AG04449 (cell line): ENCODE measurements at regions not wholly inside any gene's neighbourhood (a gene's known extent, or its start where the extent isn't known, plus 50 kb on each side); places are given as distances from the start of the nearest gene placed in this dataset.
A peak's percentile ranks its signal among the peaks of the same experiment; 100 is the strongest.

Source experiments
- CTCF ChIA-PET: fragments of 350-600 bp; formaldehyde crosslinking; extraction: SDS; loops from one replicate; lab custom pipeline; 2021; ENCODE audit warnings: antibody characterized with exemption; lab: Yijun Ruan, JAX
- POLR2A ChIA-PET: fragments of 400-600, 350-600 bp; formaldehyde crosslinking; extraction: SDS; loops from one replicate; lab custom pipeline; 2020; ENCODE audit warnings: antibody characterized with exemption, inconsistent platforms; lab: Yijun Ruan, JAX
- DNase-seq: peaks from one replicate; pipeline ENCODE4 v3.0.0-alpha.2; 2010; ENCODE audit warnings: low read depth, low spot score
- H3K4me3 ChIP-seq: 2 replicates; pipeline ENCODE4 v1.5.1; 2011; ENCODE audit warnings: low read depth, mild to moderate bottlenecking, control low read depth, low read length
- TF ChIP-seq, protein P1 (sequence below): IDR thresholded peaks from one replicate; pipeline ENCODE4 v1.5.1; 2011; ENCODE audit warnings: mild to moderate bottlenecking, moderate library complexity, low read length, control low read depth, inconsistent platforms; ENCODE audit not compliant: insufficient read depth; ENCODE audit errors: missing control alignments

DNA sequence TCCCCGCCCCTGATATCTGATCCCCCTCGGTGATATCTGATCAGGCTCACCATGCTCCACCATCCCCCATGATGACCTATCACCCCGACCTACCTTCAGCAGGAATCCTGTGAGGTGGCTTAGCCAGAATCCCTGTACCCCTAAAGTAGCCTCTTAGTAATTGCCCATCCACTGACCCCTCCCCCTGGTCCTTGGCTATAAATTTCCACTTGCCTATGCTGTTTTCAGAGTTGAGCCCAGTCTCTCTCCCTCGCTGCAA lies 177.5 kb upstream of the GGTLC1 start:
- CTCF ChIA-PET = no interaction called here
- POLR2A ChIA-PET = no interaction called here
- DNase-seq = no peak

DNA sequence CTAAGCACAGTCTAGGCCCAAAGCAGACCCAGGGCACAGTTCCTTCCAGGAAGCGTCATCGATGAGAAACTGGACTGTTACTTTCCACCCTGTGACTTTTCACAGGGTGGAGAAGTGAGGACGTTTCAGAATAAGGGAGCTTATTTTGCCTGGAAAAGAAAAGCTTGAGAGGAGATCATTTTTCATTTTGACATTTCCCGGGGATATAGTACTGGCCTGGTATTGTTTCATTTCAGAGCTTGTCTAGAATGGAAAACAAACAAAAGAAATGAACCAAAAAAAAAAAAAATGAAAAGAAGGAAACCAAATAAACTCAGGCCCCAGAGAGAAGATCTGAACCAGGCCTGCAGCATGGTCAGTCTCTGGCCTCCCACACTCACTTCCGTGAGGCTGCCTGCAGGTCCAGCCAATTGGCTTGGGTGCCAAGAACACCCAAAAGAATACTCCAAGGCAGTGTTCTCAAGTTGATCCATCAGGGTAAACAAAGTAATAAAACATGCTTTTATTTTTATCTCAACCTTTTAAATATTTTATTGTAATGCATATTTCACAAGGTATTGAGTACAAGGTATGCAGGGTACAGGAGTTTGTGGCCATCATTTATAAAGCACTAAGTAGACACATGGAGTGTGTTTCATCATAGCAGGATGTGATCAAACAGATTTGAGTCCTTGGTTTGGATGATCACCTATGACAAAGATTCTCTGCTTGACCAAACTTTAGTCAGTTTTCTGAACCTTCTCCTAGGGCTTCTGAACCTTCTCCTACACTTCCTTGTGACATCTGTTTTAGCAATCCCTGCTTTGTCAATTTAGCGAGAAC lies 176.9 kb upstream of the GGTLC1 start:
- CTCF ChIA-PET = interaction anchor here (1.2 kb wide), 1 partner anchor 83 kb away, joined by 3 read pairs; no protein-coding TSS in a partner anchor
- POLR2A ChIA-PET = no interaction called here
- DNase-seq = no peak
- no peak overlapping the region for H3K4me3 ChIP-seq
- TF ChIP-seq, protein P1, sequence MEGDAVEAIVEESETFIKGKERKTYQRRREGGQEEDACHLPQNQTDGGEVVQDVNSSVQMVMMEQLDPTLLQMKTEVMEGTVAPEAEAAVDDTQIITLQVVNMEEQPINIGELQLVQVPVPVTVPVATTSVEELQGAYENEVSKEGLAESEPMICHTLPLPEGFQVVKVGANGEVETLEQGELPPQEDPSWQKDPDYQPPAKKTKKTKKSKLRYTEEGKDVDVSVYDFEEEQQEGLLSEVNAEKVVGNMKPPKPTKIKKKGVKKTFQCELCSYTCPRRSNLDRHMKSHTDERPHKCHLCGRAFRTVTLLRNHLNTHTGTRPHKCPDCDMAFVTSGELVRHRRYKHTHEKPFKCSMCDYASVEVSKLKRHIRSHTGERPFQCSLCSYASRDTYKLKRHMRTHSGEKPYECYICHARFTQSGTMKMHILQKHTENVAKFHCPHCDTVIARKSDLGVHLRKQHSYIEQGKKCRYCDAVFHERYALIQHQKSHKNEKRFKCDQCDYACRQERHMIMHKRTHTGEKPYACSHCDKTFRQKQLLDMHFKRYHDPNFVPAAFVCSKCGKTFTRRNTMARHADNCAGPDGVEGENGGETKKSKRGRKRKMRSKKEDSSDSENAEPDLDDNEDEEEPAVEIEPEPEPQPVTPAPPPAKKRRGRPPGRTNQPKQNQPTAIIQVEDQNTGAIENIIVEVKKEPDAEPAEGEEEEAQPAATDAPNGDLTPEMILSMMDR = no peak

More for the DNA sequence above, 177.5 kb upstream of the GGTLC1 start:
- TF ChIP-seq, protein P1 = no peak
- H3K4me3 ChIP-seq = no peak overlapping the region

DNA sequence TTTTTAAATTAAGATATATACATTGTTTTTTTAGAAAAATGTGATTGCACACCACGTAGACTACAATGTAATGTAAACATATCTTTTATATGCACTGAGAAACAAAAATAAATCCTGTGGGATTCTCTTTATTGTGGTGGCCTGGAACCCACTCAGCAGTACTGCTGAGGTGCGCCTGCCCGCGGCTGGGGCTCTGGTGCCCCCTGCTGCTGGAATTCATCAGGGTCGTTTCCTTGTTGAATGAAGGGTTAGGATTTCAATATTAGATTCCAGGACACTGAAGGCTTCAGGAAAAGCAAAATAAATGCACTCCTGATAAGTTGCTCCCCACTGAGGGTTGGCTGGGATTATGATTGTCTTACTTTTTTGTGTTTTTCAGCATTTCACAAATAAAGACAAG lies 175.8 kb upstream of the GGTLC1 start:
- POLR2A ChIA-PET = no interaction called here
- no peak for DNase-seq
- CTCF ChIA-PET = interaction anchor here (1.2 to 7.1 kb wide), 2 partner anchors 84 to 754 kb away, joined by 3 to 67 read pairs; no protein-coding TSS in a partner anchor

DNA sequence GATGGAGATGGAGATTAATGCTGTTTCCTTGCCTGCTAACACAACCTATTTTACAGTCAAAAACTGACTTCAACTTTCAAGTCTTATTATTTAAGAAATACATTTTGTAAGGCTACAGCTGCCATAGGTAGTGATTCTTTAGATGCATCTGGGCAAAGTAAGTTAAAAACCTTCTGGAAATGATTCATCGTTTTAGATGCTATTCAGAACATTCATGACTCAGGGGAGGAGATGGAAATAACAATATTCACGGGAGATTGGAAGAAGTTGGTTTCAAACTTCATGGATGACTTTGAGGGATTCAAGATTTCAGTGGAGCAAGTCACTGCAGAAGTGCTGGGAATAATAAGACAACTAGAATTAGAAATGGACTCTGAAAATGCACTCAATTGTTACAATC lies 174.9 kb upstream of the GGTLC1 start:
- ChIA-PET POLR2A (no interaction called here), CTCF (interaction anchor here (6.1 to 7.1 kb wide), 2 partner anchors 15 to 754 kb away, joined by 66 to 67 read pairs; no protein-coding TSS in a partner anchor)
- no peak for DNase-seq
- no peak overlapping the region for H3K4me3 ChIP-seq
- TF ChIP-seq, protein P1 = no peak

More for the DNA sequence above, 175.8 kb upstream of the GGTLC1 start:
- H3K4me3 ChIP-seq = no peak overlapping the region
- TF ChIP-seq, protein P1 = peak; percentile 58

DNA sequence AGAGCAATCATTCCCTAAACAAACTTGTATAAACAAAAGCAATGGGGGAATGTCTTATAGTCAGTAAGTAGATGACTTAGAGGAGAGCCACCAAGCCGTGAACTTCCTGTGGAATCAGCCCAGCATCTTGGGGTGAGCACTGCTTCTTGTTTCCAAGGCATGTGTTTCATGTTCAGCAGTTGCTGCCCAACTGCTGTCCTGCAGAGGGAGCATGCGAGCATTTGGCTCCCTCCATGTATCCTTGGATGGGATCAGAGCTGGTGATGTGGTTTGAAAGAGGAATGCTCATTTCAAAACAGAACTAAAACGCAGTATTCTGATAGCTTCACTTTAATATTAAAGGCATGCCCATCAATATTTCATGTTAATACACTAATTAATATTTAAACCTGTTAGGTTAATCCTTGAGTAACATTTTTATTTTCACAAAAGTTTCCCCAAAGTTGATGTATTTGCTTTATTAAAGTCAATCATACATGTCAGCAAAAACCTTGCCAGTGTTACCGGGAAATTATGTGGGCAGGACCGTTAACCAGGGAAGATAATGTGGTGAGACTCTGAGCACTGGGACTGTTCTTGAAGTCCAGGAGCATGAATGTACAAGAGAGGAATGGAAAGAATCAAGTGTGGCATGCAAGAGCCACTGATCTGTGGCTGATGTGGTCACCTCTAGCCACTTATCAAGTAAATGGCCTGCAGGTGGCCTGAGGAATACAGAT lies 172.1 kb upstream of the GGTLC1 start:
- DNase-seq = peak; percentile 37
- TF ChIP-seq, protein P1 = peak; percentile 90
- H3K4me3 ChIP-seq = no peak overlapping the region
- CTCF ChIA-PET = interaction anchor here (0.7 to 7.1 kb wide), 20 partner anchors 8 to 770 kb away, joined by 3 to 67 read pairs (median 4); no protein-coding TSS in a partner anchor
- POLR2A ChIA-PET = no interaction called here

DNA sequence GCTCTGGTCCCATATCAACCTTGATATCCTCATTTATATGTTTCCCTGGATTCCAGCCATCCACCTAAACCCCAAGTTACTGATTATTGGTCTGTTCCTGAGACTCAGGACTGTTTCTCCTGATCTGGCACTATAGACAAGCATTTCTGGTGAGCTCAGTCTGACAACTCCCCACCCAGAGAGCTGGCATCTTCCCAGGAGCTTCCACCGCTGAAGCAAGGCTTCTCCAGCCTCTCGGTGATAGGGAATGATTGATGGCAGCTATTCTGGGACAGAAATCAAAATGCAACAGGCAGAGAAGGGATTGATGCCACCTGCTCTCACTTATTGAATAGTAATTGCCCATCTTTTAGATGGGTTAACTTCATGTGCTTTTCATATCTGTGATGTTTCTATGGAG lies 169.7 kb upstream of the GGTLC1 start:
- DNase-seq = no peak
- ChIA-PET CTCF (interaction anchor here (1.0 to 7.1 kb wide), 3 partner anchors 10 to 773 kb away, joined by 4 to 67 read pairs (median 66); no protein-coding TSS in a partner anchor), POLR2A (no interaction called here)
- no peak overlapping the region for H3K4me3 ChIP-seq
- TF ChIP-seq, protein P1 = no peak
